NCI-H2196 treated with DMSO at 0.1 percent for 48 hours (cell line): ENCODE measurements at regions not wholly inside any gene's neighbourhood (a gene's known extent, or its start where the extent isn't known, plus 50 kb on each side); places are given as distances from the start of the nearest gene placed in this dataset.

Source experiments
- DNase-seq: peaks from one replicate; lab custom pipeline; 2025; ENCODE audit not compliant: unreplicated experiment; lab: John Stamatoyannopoulos, UW

- no peak for DNase-seq
These were observed 86.5 kb downstream of the CD164 start for GRCh38 chr6:109295774-109296156.

GRCh38 chr6:109295109-109295773 is 87.0 kb downstream of the CD164 start:
- DNase-seq, result no peak

GRCh38 chr6:109292983-109293586 is 89.2 kb downstream of the CD164 start:
- DNase-seq, result no peak

- no peak for DNase-seq
These were observed 89.8 kb downstream of the CD164 start for GRCh38 chr6:109292420-109292819.

- no peak for DNase-seq
These were observed 90.4 kb downstream of the CD164 start for GRCh38 chr6:109291902-109292301.

GRCh38 chr6:109290143-109290931 is 91.9 kb downstream of the CD164 start:
- DNase-seq, result no peak

GRCh38 chr6:109285366-109285765 is 96.9 kb downstream of the CD164 start:
- DNase-seq, result no peak

GRCh38 chr6:109284675-109285074 is 97.6 kb downstream of the CD164 start:
- no peak for DNase-seq

GRCh38 chr6:109282756-109283155 is 99.5 kb downstream of the CD164 start:
- no peak for DNase-seq

- no peak for DNase-seq
These were observed 102.6 kb downstream of the CD164 start for GRCh38 chr6:109279628-109280027.

- no peak for DNase-seq
These were observed 110.6 kb downstream of the CD164 start for GRCh38 chr6:109271622-109272021.

- DNase-seq, result no peak
These were observed 112.2 kb downstream of the CD164 start for GRCh38 chr6:109269953-109270517.

- DNase-seq, result no peak
These were observed 113.2 kb downstream of the CD164 start for GRCh38 chr6:109269057-109269456.

GRCh38 chr6:109265530-109265929 is 116.7 kb downstream of the CD164 start:
- DNase-seq, result no peak

GRCh38 chr6:109263873-109264700 is 118.2 kb downstream of the CD164 start:
- no peak for DNase-seq

- DNase-seq, result no peak
These were observed 120.0 kb downstream of the CD164 start for GRCh38 chr6:109262261-109262660.

GRCh38 chr6:109261811-109262210 is 120.5 kb downstream of the CD164 start:
- no peak for DNase-seq

GRCh38 chr6:109260701-109261100 is 121.6 kb downstream of the CD164 start:
- DNase-seq, result no peak

GRCh38 chr6:109260126-109260525 is 122.1 kb downstream of the CD164 start:
- no peak for DNase-seq

- DNase-seq, result no peak
These were observed 124.1 kb downstream of the CD164 start for GRCh38 chr6:109258129-109258528.

GRCh38 chr6:109257494-109257893 is 124.8 kb downstream of the CD164 start:
- DNase-seq, result no peak
